SU-DHL-6 (cell line): ENCODE measurements at regions not wholly inside any gene's neighbourhood (a gene's known extent, or its start where the extent isn't known, plus 50 kb on each side); places are given as distances from the start of the nearest gene placed in this dataset.

Experiments used
- CTCF ChIP-seq: fragments of 200-600 bp; sonication (generic); IDR thresholded peaks from one replicate; pipeline ENCODE4 v1.5.1; 2017; ENCODE audit warnings: antibody characterized with exemption, mild to moderate bottlenecking, low read length, moderate library complexity; ENCODE audit not compliant: insufficient read depth, poor library complexity, severe bottlenecking
- EZH2phosphoT487 ChIP-seq: fragments of 200-600 bp; sonication (generic), shearing (Covaris generic); conservative IDR thresholded peaks from 2 replicates; pipeline ENCODE4 v1.6.1; 2018; ENCODE audit warnings: mild to moderate bottlenecking, antibody characterized with exemption, low read length, moderate library complexity, mixed read lengths

- no peak for TF ChIP-seq CTCF
- no peak for TF ChIP-seq EZH2phosphoT487
These were observed 99.6 kb upstream of the FHIT start for GRCh38 chr3:61350782-61351309.
